RWPE1 (cell line): ENCODE measurements at regions not wholly inside any gene's neighbourhood (a gene's known extent, or its start where the extent isn't known, plus 50 kb on each side); places are given as distances from the start of the nearest gene placed in this dataset.

Experiments used
- CTCF ChIA-PET: fragments of 350-600 bp; sonication (Branson Sonifier 250); formaldehyde crosslinking; extraction: SDS; loops from one replicate; lab custom pipeline; 2021; lab: Yijun Ruan, JAX
- POLR2A ChIA-PET: fragments of 400-600 bp; formaldehyde crosslinking; extraction: SDS; loops from one replicate; lab custom pipeline; 2020; ENCODE audit warnings: antibody characterized with exemption; ENCODE audit not compliant: low non-redundant PET; lab: Yijun Ruan, JAX
- DNase-seq: peaks from one replicate; pipeline ENCODE4 v3.0.0; 2012; ENCODE audit warnings: low spot score
- H3K27ac ChIP-seq: fragments of 450-650 bp; 2 replicates; pipeline ENCODE4 v1.5.1; 2017
- TF ChIP-seq, protein P1 (sequence below): fragments of 450-650 bp; conservative IDR thresholded peaks from 2 replicates; pipeline ENCODE4 v1.5.1; 2017; ENCODE audit warnings: low read depth, mild to moderate bottlenecking

DNA sequence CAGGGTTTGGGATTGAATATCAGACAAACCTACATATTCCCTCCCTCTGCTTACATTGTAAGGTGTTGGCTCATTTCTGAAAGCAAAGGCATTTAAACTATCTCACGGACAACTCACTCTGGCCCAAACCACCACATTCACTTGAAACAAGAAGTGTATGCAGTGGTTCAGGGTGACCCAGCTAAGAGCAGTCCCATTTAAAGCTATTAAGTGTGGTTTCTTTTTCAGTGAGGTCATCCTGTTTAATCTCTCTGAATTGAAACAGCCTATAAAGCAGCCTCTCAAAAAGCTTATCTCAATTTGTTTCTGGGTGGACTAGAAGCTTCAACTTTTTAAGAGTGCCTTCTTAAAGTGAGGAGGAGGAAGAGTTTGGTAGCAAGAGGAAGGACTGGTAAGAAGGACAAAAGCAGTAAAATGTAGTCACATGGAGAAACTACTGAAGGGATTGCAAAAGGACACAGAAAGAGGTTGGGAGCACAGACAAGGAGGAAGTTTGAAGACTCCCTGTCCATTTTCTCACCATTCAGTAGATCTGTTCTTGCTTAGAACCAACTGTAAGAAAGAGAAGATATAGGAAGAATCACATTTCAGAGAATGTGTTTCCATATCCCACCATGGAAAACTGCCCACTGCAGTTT lies 151.6 kb downstream of the TMCO5A start:
- H3K27ac ChIP-seq, result no peak overlapping the region
- CTCF ChIA-PET, result no interaction called here
- no peak for DNase-seq
- POLR2A ChIA-PET, result no interaction called here
- TF ChIP-seq, protein P1, sequence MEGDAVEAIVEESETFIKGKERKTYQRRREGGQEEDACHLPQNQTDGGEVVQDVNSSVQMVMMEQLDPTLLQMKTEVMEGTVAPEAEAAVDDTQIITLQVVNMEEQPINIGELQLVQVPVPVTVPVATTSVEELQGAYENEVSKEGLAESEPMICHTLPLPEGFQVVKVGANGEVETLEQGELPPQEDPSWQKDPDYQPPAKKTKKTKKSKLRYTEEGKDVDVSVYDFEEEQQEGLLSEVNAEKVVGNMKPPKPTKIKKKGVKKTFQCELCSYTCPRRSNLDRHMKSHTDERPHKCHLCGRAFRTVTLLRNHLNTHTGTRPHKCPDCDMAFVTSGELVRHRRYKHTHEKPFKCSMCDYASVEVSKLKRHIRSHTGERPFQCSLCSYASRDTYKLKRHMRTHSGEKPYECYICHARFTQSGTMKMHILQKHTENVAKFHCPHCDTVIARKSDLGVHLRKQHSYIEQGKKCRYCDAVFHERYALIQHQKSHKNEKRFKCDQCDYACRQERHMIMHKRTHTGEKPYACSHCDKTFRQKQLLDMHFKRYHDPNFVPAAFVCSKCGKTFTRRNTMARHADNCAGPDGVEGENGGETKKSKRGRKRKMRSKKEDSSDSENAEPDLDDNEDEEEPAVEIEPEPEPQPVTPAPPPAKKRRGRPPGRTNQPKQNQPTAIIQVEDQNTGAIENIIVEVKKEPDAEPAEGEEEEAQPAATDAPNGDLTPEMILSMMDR, result no peak

DNA sequence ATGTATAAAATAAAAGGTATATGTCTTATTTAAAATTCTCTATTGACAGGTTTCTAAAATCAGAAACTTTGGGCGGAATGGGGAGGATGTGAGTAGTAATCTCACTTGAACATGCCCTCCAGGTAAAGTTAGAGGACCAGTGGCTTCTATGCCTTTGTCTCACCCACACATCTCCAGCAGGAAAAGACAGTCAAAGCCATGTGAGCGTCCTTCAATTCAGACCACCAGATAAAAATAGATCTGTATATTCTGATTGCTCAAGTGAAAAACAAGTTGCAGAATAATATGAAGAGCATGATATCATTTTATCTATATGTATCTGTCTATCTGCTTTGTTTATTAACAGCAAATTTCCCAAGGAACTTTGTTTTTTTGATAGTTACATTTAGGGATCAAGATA lies 152.2 kb downstream of the TMCO5A start:
- CTCF ChIA-PET, result no interaction called here
- DNase-seq, result no peak
- POLR2A ChIA-PET, result no interaction called here
- no peak overlapping the region for H3K27ac ChIP-seq
- TF ChIP-seq, protein P1, result no peak

DNA sequence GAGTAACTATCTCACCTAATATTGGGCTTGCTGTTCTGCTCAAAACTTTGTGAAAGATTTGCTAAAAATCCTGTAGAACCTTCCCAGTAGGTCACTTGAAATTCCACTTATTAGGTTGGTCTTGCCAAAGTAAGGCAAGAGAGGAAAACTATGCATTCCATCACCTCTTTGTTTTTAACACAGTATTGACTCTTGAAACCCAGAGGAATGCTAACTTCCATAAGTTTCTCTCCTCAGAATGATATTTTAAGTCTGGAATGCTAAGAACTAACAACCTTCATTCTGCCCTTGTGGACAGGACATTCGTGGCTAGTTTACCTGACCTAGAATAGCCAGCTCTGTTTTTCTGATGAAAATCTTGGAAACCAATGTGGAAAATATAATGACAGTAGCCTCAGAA lies 154.5 kb downstream of the TMCO5A start:
- POLR2A ChIA-PET, result no interaction called here
- DNase-seq, result no peak
- CTCF ChIA-PET, result no interaction called here
- no peak overlapping the region for H3K27ac ChIP-seq
- TF ChIP-seq, protein P1, result no peak

DNA sequence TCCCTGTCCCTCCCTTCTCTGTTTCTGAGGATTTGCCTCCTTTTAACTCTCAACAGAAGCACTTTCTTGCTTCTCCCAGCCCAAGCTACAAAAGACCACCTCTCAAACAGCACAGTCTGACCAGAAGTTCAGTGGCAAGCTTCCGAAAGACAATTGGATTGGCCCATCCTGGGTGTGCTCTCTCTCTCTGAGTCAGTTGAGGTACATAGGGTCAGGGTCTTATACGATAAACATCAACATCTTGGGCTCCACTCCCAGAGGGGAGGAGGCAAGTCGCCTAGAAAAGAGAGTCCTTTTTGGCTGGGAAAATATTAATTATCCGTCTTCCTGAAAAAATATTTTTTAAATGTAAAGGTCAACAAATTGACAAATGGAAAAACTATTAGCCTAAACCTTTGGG lies 155.8 kb downstream of the TMCO5A start:
- no peak for DNase-seq
- POLR2A ChIA-PET, result no interaction called here
- H3K27ac ChIP-seq, result no peak overlapping the region
- TF ChIP-seq, protein P1, result no peak
- CTCF ChIA-PET, result no interaction called here

DNA sequence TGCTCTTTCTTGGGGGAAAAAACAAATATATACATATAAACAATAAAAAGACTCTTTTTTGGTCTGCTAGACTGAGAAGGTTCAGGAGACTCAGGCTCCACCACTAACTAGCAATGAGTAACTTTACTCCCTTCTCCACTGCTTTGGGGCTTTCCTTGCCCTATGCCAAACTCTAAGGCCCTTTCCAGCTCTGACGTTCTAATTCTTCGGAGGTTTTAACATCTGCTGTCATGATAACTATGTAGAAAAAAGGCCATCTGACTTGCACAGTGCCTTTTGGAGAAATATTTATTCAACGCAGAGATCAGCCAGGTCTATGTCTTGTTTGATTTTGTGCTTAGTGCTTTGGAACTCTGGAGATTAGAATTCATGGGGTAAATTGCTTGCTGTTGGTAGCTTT lies 156.2 kb downstream of the TMCO5A start:
- TF ChIP-seq, protein P1, result no peak
- H3K27ac ChIP-seq, result no peak overlapping the region
- POLR2A ChIA-PET, result no interaction called here
- DNase-seq, result no peak
- CTCF ChIA-PET, result no interaction called here

DNA sequence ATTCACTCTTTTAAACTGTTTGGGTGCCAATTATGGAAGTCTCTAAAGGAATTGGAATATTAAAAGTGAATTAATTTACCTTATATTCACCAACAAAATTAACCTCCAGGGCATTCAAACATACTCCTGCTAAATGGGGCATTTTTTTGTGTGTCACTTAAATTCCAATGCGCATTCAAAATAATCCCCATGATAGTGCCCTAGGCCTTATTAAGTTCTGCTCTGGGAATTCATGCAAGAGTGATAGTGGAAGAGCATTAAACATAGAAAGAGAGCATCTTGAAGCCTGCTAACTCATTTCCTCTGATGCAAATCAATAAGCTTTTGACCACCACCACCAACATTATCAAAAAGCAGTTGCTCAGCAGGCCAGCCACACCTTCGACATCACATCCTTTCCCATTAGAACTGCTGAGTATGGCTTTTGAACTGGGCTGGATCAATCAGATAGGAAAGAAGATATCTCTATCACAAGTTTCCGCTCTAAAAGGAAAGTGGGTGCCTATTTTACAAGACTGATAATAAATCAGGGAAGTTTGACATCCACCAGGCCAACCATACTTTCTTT lies 156.7 kb downstream of the TMCO5A start:
- no peak overlapping the region for H3K27ac ChIP-seq
- CTCF ChIA-PET, result no interaction called here
- TF ChIP-seq, protein P1, result no peak
- no peak for DNase-seq
- POLR2A ChIA-PET, result no interaction called here
